Brain microvascular endothelial cell (primary cell): ENCODE measurements at regions not wholly inside any gene's neighbourhood (a gene's known extent, or its start where the extent isn't known, plus 50 kb on each side); places are given as distances from the start of the nearest gene placed in this dataset.
A peak's percentile ranks its signal among the peaks of the same experiment; 100 is the strongest.

Experiments used
- DNase-seq: peaks from one replicate; pipeline ENCODE4 v3.0.0-alpha.2; 2020
- H3K27ac ChIP-seq: fragments of 250-450 bp; sonication (Bioruptor Pico); 2 replicates; pipeline ENCODE4 v1.5.1; 2020; ENCODE audit warnings: mild to moderate bottlenecking, moderate library complexity
- H3K27me3 ChIP-seq: fragments of 250-450 bp; sonication (Bioruptor Pico); replicated peaks from 2 replicates; pipeline ENCODE4 v1.5.1; 2020; ENCODE audit warnings: mild to moderate bottlenecking
- H3K36me3 ChIP-seq: fragments of 250-450 bp; sonication (Bioruptor Pico); replicated peaks from 2 replicates; pipeline ENCODE4 v1.5.1; 2020; ENCODE audit warnings: mild to moderate bottlenecking
- H3K4me3 ChIP-seq: 2 replicates; pipeline ENCODE4 v1.5.1; 2011; ENCODE audit warnings: low read depth, mild to moderate bottlenecking, control low read depth, low read length, moderate library complexity
- in situ Hi-C: cut with HindIII; loops from 2 replicates; pipeline ENCODE4 v1.10.0; 2017; ENCODE audit warnings: low sequenced_read_pairs, low pct_ligation_motif_present
- TF ChIP-seq, protein P1 (sequence below): IDR thresholded peaks from 2 replicates; pipeline ENCODE4 v1.5.1; 2011; ENCODE audit warnings: low read depth, mild to moderate bottlenecking, moderate library complexity, low read length, control low read depth, inconsistent platforms; ENCODE audit errors: missing control alignments

GRCh38 chr2:21811541-21811940, 687.8 kb downstream of the TDRD15 start:
- H3K36me3 ChIP-seq: no peaks in the 10 kb centered on the region
- TF ChIP-seq, protein P1, sequence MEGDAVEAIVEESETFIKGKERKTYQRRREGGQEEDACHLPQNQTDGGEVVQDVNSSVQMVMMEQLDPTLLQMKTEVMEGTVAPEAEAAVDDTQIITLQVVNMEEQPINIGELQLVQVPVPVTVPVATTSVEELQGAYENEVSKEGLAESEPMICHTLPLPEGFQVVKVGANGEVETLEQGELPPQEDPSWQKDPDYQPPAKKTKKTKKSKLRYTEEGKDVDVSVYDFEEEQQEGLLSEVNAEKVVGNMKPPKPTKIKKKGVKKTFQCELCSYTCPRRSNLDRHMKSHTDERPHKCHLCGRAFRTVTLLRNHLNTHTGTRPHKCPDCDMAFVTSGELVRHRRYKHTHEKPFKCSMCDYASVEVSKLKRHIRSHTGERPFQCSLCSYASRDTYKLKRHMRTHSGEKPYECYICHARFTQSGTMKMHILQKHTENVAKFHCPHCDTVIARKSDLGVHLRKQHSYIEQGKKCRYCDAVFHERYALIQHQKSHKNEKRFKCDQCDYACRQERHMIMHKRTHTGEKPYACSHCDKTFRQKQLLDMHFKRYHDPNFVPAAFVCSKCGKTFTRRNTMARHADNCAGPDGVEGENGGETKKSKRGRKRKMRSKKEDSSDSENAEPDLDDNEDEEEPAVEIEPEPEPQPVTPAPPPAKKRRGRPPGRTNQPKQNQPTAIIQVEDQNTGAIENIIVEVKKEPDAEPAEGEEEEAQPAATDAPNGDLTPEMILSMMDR: no peak
- in situ Hi-C loops: no loop called here
- H3K27me3 ChIP-seq: no peaks in the 10 kb centered on the region
- H3K4me3 ChIP-seq: no peak overlapping the region
- DNase-seq: no peak
- no peak overlapping the region for H3K27ac ChIP-seq

DNA sequence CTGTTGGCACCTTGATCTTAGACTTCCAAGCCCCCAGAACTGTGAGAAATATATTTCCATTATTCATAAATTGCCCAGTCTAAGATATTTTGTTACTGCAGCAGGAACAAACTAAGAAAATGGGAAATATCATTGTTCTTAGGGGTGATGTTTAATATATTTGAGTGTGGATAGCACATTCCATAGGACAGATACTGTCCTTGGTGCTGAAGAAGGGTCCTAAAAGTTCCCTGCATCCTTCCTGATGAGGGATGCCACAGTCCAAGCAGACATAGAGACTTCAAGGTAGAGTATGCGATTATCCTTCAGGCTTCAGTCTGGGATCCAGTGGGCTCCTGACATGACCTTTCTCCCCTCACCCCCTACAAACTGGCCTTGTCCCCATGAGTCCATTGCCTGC, 689.0 kb downstream of the TDRD15 start:
- H3K4me3 ChIP-seq: no peak overlapping the region
- no peaks in the 10 kb centered on the region for H3K27me3 ChIP-seq
- DNase-seq: no peak
- in situ Hi-C loops: no loop called here
- TF ChIP-seq, protein P1: no peak
- H3K27ac ChIP-seq: no peak overlapping the region
- no peaks in the 10 kb centered on the region for H3K36me3 ChIP-seq

DNA sequence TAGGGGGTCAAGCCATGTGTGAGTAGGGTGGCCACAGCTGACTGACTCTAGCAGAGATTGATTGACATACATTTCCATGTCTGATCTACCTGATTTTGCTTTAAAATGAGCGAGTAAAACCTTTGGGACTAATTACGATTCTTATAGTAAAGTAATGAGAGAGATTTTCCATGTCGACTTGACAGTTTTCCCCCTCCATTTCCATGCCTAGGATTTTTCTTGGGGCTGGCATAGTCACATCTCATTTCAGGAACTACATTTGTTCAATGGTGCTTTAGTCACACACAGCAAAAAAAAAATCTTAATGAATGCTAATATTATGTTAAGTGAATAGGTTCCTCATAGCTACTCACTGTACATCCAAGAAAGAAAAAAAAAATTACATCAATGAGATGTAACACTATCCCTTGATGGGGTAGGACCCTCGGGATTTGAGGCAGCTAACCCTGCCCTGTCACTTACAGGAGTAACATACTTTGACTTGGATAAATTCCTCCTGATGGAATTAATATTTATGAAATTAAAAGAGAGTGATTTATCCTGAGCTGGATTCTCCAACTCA, 690.9 kb downstream of the TDRD15 start:
- Histone ChIP-seq H3K27me3 (no peaks in the 10 kb centered on the region), H3K27ac (no peak overlapping the region), H3K36me3 (no peaks in the 10 kb centered on the region), H3K4me3 (no peak overlapping the region)
- TF ChIP-seq, protein P1: no peak
- no peak for DNase-seq
- in situ Hi-C loops: no loop called here

GRCh38 chr2:21818212-21818795, 694.5 kb downstream of the TDRD15 start:
- no peaks in the 10 kb centered on the region for H3K36me3 ChIP-seq
- H3K4me3 ChIP-seq: no peak overlapping the region
- DNase-seq: no peak
- no peaks in the 10 kb centered on the region for H3K27me3 ChIP-seq
- TF ChIP-seq, protein P1: no peak
- no peak overlapping the region for H3K27ac ChIP-seq
- in situ Hi-C loops: no loop called here

- in situ Hi-C loops: no loop called here
- H3K27ac ChIP-seq: no peak overlapping the region
- no peak overlapping the region for H3K4me3 ChIP-seq
- TF ChIP-seq, protein P1: no peak
- H3K27me3 ChIP-seq: no peaks in the 10 kb centered on the region
- peak; percentile 47 for DNase-seq
- no peaks in the 10 kb centered on the region for H3K36me3 ChIP-seq
Measured at GRCh38 chr2:21819454-21819853, 695.7 kb downstream of the TDRD15 start.

DNA sequence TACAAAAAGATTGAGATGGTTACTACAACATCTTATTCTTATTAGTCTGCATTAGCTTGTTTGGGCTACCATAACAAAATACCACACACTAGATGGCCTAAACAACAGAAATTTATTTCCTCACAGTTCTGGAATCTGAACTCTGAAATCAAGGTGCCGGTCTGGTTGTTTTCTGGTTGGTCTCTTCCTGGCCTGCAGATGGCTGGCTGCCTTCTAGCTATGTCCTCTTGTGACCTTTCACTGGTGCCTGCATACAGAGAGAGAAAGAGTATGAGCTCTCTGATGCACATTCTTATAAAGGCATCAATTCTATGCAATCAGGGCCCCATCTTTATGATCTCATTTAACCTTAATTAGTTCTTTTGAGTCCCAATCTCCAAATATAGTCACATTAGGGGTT, 696.5 kb downstream of the TDRD15 start:
- DNase-seq: no peak
- Histone ChIP-seq H3K4me3 (no peak overlapping the region), H3K36me3 (no peaks in the 10 kb centered on the region), H3K27ac (no peak overlapping the region), H3K27me3 (no peaks in the 10 kb centered on the region)
- in situ Hi-C loops: no loop called here
- TF ChIP-seq, protein P1: no peak
